ENCODE measurements at regions not wholly inside any gene's neighbourhood (a gene's known extent, or its start where the extent isn't known, plus 50 kb on each side); places are given as distances from the start of the nearest gene placed in this dataset.
"Not testable (repeated sequence)": the region's sequence is repeated elsewhere in the genome, so short reads cannot be mapped to it uniquely, and the experiment has no call there.

- not testable (repeated sequence) for TF ChIP-seq CTCF, POLR2A (IDR thresholded peaks at IDR 0.05)
These were observed 61.1 kb upstream of the SAMD11 start for GRCh38 chr1:862601-863000.

Data from esophagus squamous epithelium (tissue), 4 donors.